ENCODE measurements at regions not wholly inside any gene's neighbourhood (a gene's known extent, or its start where the extent isn't known, plus 50 kb on each side); places are given as distances from the start of the nearest gene placed in this dataset.

- peaks cover 3% of the 10 kb centered on the region for H3K4me1 Mint-ChIP-seq (ENCODE audit: low read depth)
- H3K27me3 Mint-ChIP-seq, result peaks cover 18% of the 10 kb centered on the region
- H3K9me3 Mint-ChIP-seq (ENCODE audit: low read depth), result no peaks in the 10 kb centered on the region
- H3K36me3 Mint-ChIP-seq, result no peaks in the 10 kb centered on the region
- H3K27ac Mint-ChIP-seq, result no peak overlapping the region
- no peak overlapping the region for H3K4me3 Mint-ChIP-seq
Measured at GRCh38 chr16:87062569-87063442, 254.4 kb downstream of the C16orf95 start.

GRCh38 chr16:87063543-87063942 is 253.6 kb downstream of the C16orf95 start:
- Mint-ChIP-seq H3K27me3 (peaks cover 18% of the 10 kb centered on the region), H3K9me3 (ENCODE audit: low read depth) (no peaks in the 10 kb centered on the region), H3K36me3 (no peaks in the 10 kb centered on the region), H3K4me3 (no peak overlapping the region), H3K27ac (no peak overlapping the region), H3K4me1 (ENCODE audit: low read depth) (peaks cover 3% of the 10 kb centered on the region)

GRCh38 chr16:87064731-87065445 is 252.3 kb downstream of the C16orf95 start:
- Mint-ChIP-seq H3K27me3 (peaks cover 17% of the 10 kb centered on the region), H3K27ac (no peak overlapping the region), H3K4me3 (no peak overlapping the region), H3K4me1 (ENCODE audit: low read depth) (peaks cover 3% of the 10 kb centered on the region), H3K36me3 (no peaks in the 10 kb centered on the region), H3K9me3 (ENCODE audit: low read depth) (no peaks in the 10 kb centered on the region)

- H3K9me3 Mint-ChIP-seq (ENCODE audit: low read depth), result no peaks in the 10 kb centered on the region
- peaks cover 17% of the 10 kb centered on the region for H3K27me3 Mint-ChIP-seq
- H3K4me3 Mint-ChIP-seq, result no peak overlapping the region
- H3K27ac Mint-ChIP-seq, result no peak overlapping the region
- H3K36me3 Mint-ChIP-seq, result no peaks in the 10 kb centered on the region
- H3K4me1 Mint-ChIP-seq (ENCODE audit: low read depth), result peaks cover 3% of the 10 kb centered on the region
Measured at GRCh38 chr16:87065446-87066132, 251.6 kb downstream of the C16orf95 start.

GRCh38 chr16:87066133-87067002 is 250.8 kb downstream of the C16orf95 start:
- Mint-ChIP-seq H3K27me3 (peaks cover 17% of the 10 kb centered on the region), H3K4me3 (no peak overlapping the region), H3K27ac (no peak overlapping the region)

GRCh38 chr16:87067003-87067556 is 250.1 kb downstream of the C16orf95 start:
- Mint-ChIP-seq H3K4me1 (ENCODE audit: low read depth) (peaks cover 3% of the 10 kb centered on the region), H3K4me3 (no peak overlapping the region), H3K27me3 (peaks cover 17% of the 10 kb centered on the region), H3K36me3 (no peaks in the 10 kb centered on the region), H3K9me3 (ENCODE audit: low read depth) (no peaks in the 10 kb centered on the region), H3K27ac (no peak overlapping the region)

More at GRCh38 chr16:87066133-87067002, 250.8 kb downstream of the C16orf95 start:
- no peaks in the 10 kb centered on the region for H3K36me3 Mint-ChIP-seq
- no peaks in the 10 kb centered on the region for H3K9me3 Mint-ChIP-seq (ENCODE audit: low read depth)
- H3K4me1 Mint-ChIP-seq (ENCODE audit: low read depth), result peaks cover 3% of the 10 kb centered on the region

GRCh38 chr16:87067836-87068761 is 249.1 kb downstream of the C16orf95 start:
- no peak overlapping the region for H3K27ac Mint-ChIP-seq
- peaks cover 14% of the 10 kb centered on the region for H3K27me3 Mint-ChIP-seq
- H3K36me3 Mint-ChIP-seq, result no peaks in the 10 kb centered on the region
- peaks cover 3% of the 10 kb centered on the region for H3K4me1 Mint-ChIP-seq (ENCODE audit: low read depth)
- no peaks in the 10 kb centered on the region for H3K9me3 Mint-ChIP-seq (ENCODE audit: low read depth)
- H3K4me3 Mint-ChIP-seq, result no peak overlapping the region

GRCh38 chr16:87068762-87069150 is 248.4 kb downstream of the C16orf95 start:
- no peaks in the 10 kb centered on the region for H3K9me3 Mint-ChIP-seq (ENCODE audit: low read depth)
- no peaks in the 10 kb centered on the region for H3K36me3 Mint-ChIP-seq
- no peak overlapping the region for H3K4me3 Mint-ChIP-seq
- H3K27me3 Mint-ChIP-seq, result peaks cover 11% of the 10 kb centered on the region
- H3K27ac Mint-ChIP-seq, result no peak overlapping the region
- H3K4me1 Mint-ChIP-seq (ENCODE audit: low read depth), result peaks cover 3% of the 10 kb centered on the region

- Mint-ChIP-seq H3K4me3 (no peak overlapping the region), H3K9me3 (ENCODE audit: low read depth) (no peaks in the 10 kb centered on the region), H3K4me1 (ENCODE audit: low read depth) (no peaks in the 10 kb centered on the region), H3K27me3 (peaks cover 2% of the 10 kb centered on the region), H3K36me3 (no peaks in the 10 kb centered on the region), H3K27ac (no peak overlapping the region)
Measured at GRCh38 chr16:87070657-87071056, 246.5 kb downstream of the C16orf95 start.

GRCh38 chr16:87072101-87072500 is 245.1 kb downstream of the C16orf95 start:
- Mint-ChIP-seq H3K27ac (no peak overlapping the region), H3K27me3 (no peaks in the 10 kb centered on the region), H3K4me1 (ENCODE audit: low read depth) (no peaks in the 10 kb centered on the region), H3K36me3 (no peaks in the 10 kb centered on the region), H3K4me3 (no peak overlapping the region), H3K9me3 (ENCODE audit: low read depth) (no peaks in the 10 kb centered on the region)

GRCh38 chr16:87074641-87075318 is 242.4 kb downstream of the C16orf95 start:
- H3K9me3 Mint-ChIP-seq (ENCODE audit: low read depth), result peaks cover 5% of the 10 kb centered on the region
- H3K27ac Mint-ChIP-seq, result no peak overlapping the region
- H3K4me1 Mint-ChIP-seq (ENCODE audit: low read depth), result no peaks in the 10 kb centered on the region
- H3K27me3 Mint-ChIP-seq, result peaks cover 4% of the 10 kb centered on the region
- no peak overlapping the region for H3K4me3 Mint-ChIP-seq
- no peaks in the 10 kb centered on the region for H3K36me3 Mint-ChIP-seq

GRCh38 chr16:87075319-87075860 is 241.8 kb downstream of the C16orf95 start:
- Mint-ChIP-seq H3K27me3 (peaks cover 4% of the 10 kb centered on the region), H3K9me3 (ENCODE audit: low read depth) (peaks cover 9% of the 10 kb centered on the region), H3K4me1 (ENCODE audit: low read depth) (no peaks in the 10 kb centered on the region), H3K4me3 (no peak overlapping the region), H3K27ac (no peak overlapping the region), H3K36me3 (no peaks in the 10 kb centered on the region)
